B cell (primary cell): ENCODE measurements at regions not wholly inside any gene's neighbourhood (a gene's known extent, or its start where the extent isn't known, plus 50 kb on each side); places are given as distances from the start of the nearest gene placed in this dataset.

Source experiments
- ATAC-seq: fragments of 200-7000 bp; cut with Tn5 transposase; one replicate; pipeline ENCODE4 v1.10.0; 2021; ENCODE audit warnings: low read depth, mild to moderate bottlenecking, moderate number of reproducible peaks, moderate library complexity
- CTCF ChIA-PET: fragments of 350-600 bp; sonication (Branson Sonifier 250); formaldehyde crosslinking; loops from one replicate; lab custom pipeline; 2021; ENCODE audit warnings: antibody characterized with exemption, inconsistent platforms; lab: Charles Lee
- POLR2A ChIA-PET: fragments of 350-600 bp; sonication (Branson Sonifier 250); formaldehyde crosslinking; loops from one replicate; lab custom pipeline; 2021; ENCODE audit warnings: antibody characterized with exemption; lab: Charles Lee
- DNase-seq: peaks from one replicate; pipeline ENCODE4 v3.0.0; 2013
- H2AFZ ChIP-seq: 2 replicates; pipeline ENCODE4 v1.6.1; 2012; ENCODE audit warnings: mild to moderate bottlenecking, low read depth, low read length; ENCODE audit not compliant: insufficient read depth, poor library complexity, severe bottlenecking
- H3K27ac ChIP-seq, 2 donors: 1 replicate in 1 of 2; 2 replicates in 1 of 2; pipeline ENCODE4 v1.5.1; 2012 to 2013; ENCODE audit warnings: low read length in 2 of 2, mild to moderate bottlenecking in 2 of 2, moderate library complexity in 1 of 2
- H3K27me3 ChIP-seq, 4 experiments: fragments of 200-600 bp in 1 of 4; sonication (generic) in 1 of 4; replicated peaks in 1 of 4; 1 replicate in 2 of 4; 2 replicates in 2 of 4; pipeline versions ENCODE4 v1.6.1 to v1.7.0; 2013 to 2016; ENCODE audit warnings: low read length in 3 of 4, mild to moderate bottlenecking in 2 of 4, mixed read lengths in 1 of 4, moderate library complexity in 1 of 4; ENCODE audit not compliant: insufficient read depth in 4 of 4, control insufficient read depth in 3 of 4; ENCODE audit errors: control extremely low read depth in 1 of 4
- H3K36me3 ChIP-seq, 2 experiments: replicated peaks in 1 of 2; 1 replicate in 1 of 2; 2 replicates in 1 of 2; pipeline versions ENCODE4 v1.6.1 to v1.7.1; 2013; ENCODE audit warnings: low read length in 1 of 2; ENCODE audit not compliant: insufficient read depth in 2 of 2, control insufficient read depth in 1 of 2; ENCODE audit errors: control extremely low read depth in 1 of 2, extremely low read depth in 1 of 2
- H3K4me1 ChIP-seq, 2 donors: fragments of 200-600 bp in 1 of 2; sonication (generic) in 1 of 2; 1 replicate in 1 of 2; 2 replicates in 1 of 2; pipeline versions ENCODE4 v1.5.1 to v1.6.1; 2013 to 2017; ENCODE audit warnings: low read length in 2 of 2; ENCODE audit not compliant: control insufficient read depth in 2 of 2, insufficient read depth in 2 of 2
- H3K4me2 ChIP-seq: replicated peaks from 2 replicates; pipeline ENCODE3; 2012; ENCODE audit warnings: mild to moderate bottlenecking, low read depth, low read length; ENCODE audit not compliant: poor library complexity, severe bottlenecking
- H3K4me3 ChIP-seq, 5 experiments: fragments of 200-600 bp in 1 of 5; sonication (generic) in 1 of 5; 1 replicate in 3 of 5; 2 replicates in 2 of 5; pipeline versions ENCODE4 v1.5.1 to v1.7.0; 2011 to 2016; ENCODE audit warnings: low read length in 4 of 5, mild to moderate bottlenecking in 4 of 5, low read depth in 2 of 5, control low read depth in 1 of 5, moderate library complexity in 1 of 5; ENCODE audit not compliant: insufficient read depth in 1 of 5; ENCODE audit errors: control extremely low read depth in 1 of 5, extremely low read depth in 1 of 5
- H3K79me2 ChIP-seq: fragments of 200-600 bp; sonication (generic); one replicate; pipeline ENCODE4 v1.6.0; 2016; ENCODE audit warnings: low read length; ENCODE audit not compliant: control insufficient read depth, insufficient read depth
- H3K9ac ChIP-seq: fragments of 200-600 bp; sonication (generic); 2 replicates; pipeline ENCODE4 v1.6.1; 2017; ENCODE audit warnings: mild to moderate bottlenecking, low read length, moderate library complexity
- H3K9me3 ChIP-seq, 3 donors: one replicate each; pipeline versions ENCODE4 v1.6.1 to v1.7.1; 2013; ENCODE audit warnings: low read length in 2 of 3; ENCODE audit not compliant: control insufficient read depth in 2 of 3, insufficient read depth in 1 of 3; ENCODE audit errors: control extremely low read depth in 1 of 3
- H4K20me1 ChIP-seq: 2 replicates; pipeline ENCODE4 v1.6.0; 2012; ENCODE audit warnings: mild to moderate bottlenecking, low read length; ENCODE audit not compliant: insufficient read depth, control insufficient read depth, poor library complexity, severe bottlenecking
- H3K27ac Mint-ChIP-seq: one replicate; pipeline ENCODE4 v1.8.0; 2021; ENCODE audit warnings: mixed read lengths
- H3K27me3 Mint-ChIP-seq: one replicate; pipeline ENCODE4 v1.8.0; 2021; ENCODE audit warnings: mixed read lengths
- H3K4me1 Mint-ChIP-seq: one replicate; pipeline ENCODE4 v1.8.0; 2021; ENCODE audit warnings: mixed read lengths
- H3K4me3 Mint-ChIP-seq: one replicate; pipeline ENCODE4 v1.8.0; 2021; ENCODE audit warnings: mixed read lengths
- H3K9me3 Mint-ChIP-seq: one replicate; pipeline ENCODE4 v1.8.0; 2022; ENCODE audit warnings: mixed read lengths; ENCODE audit not compliant: insufficient read depth
- EZH2 ChIP-seq: IDR thresholded peaks from 2 replicates; pipeline ENCODE4 v1.6.1; 2012; ENCODE audit warnings: borderline replicate concordance, low read depth, mild to moderate bottlenecking, moderate library complexity, low read length; ENCODE audit not compliant: insufficient read depth, poor library complexity, severe bottlenecking
- WGBS: methylation state at CpG from one replicate; pipeline ENCODE4 v1.1.5; 2013; ENCODE audit warnings: missing lambda C conversion rate; ENCODE audit not compliant: insufficient coverage; 5-methylcytosine and 5-hydroxymethylcytosine counted together
- intact Hi-C: fragments of 100-400 bp; cut with micrococcal nuclease; formaldehyde crosslinking; loops from one replicate; pipeline ENCODE4 v1.10.0; 2022
- TF ChIP-seq, protein P1 (sequence below): fragments of 200-600 bp; IDR thresholded peaks from one replicate; pipeline ENCODE4 v1.8.0; 2022; ENCODE audit warnings: antibody characterized with exemption, mild to moderate bottlenecking

DNA sequence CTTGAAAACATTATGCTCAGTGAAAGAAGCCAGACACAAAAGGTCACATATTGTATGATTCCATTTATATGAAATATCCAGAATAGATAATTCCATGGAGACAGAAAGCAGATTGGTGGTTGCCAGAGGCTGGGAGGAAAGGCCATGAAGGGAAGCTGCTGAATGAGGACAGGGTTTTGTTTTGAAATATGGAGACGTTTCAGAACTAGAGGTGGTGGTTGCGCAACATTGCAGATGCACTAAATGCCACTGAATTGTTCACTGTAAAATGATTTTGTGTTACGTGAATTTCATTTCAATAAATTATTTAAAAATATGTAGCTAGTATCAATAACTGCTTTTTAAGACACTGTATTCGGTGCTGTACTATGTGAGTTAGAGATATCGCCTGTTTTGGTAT, 101.7 kb upstream of the ZNF236 start:
- Histone ChIP-seq H3K9ac (no peak overlapping the region), H2AFZ (no peak overlapping the region), H4K20me1 (no peaks in the 10 kb centered on the region), H3K27ac (no peak overlapping the region), H3K9me3 (peaks cover 0 to 2% (median 0%) of the 10 kb centered on the region in 3 donors), H3K27me3 (no peaks in the 10 kb centered on the region), H3K4me2 (no peak overlapping the region), H3K4me1 (no peaks in the 10 kb centered on the region), H3K36me3 (no peaks in the 10 kb centered on the region), H3K79me2 (no peaks in the 10 kb centered on the region), H3K4me3 (no peak overlapping the region)
- peaks cover 17% of the 10 kb centered on the region for H3K27me3 Mint-ChIP-seq
- intact Hi-C loops, result no loop called here
- ChIA-PET CTCF (interaction anchor here (3.3 kb wide), 1 partner anchor 11 kb away, joined by 15 read pairs; no protein-coding TSS in a partner anchor), POLR2A (no interaction called here)
- no peaks in the 10 kb centered on the region for H3K9me3 Mint-ChIP-seq
- H3K27ac Mint-ChIP-seq, result no peak overlapping the region
- no peak for TF ChIP-seq EZH2
- TF ChIP-seq, protein P1, sequence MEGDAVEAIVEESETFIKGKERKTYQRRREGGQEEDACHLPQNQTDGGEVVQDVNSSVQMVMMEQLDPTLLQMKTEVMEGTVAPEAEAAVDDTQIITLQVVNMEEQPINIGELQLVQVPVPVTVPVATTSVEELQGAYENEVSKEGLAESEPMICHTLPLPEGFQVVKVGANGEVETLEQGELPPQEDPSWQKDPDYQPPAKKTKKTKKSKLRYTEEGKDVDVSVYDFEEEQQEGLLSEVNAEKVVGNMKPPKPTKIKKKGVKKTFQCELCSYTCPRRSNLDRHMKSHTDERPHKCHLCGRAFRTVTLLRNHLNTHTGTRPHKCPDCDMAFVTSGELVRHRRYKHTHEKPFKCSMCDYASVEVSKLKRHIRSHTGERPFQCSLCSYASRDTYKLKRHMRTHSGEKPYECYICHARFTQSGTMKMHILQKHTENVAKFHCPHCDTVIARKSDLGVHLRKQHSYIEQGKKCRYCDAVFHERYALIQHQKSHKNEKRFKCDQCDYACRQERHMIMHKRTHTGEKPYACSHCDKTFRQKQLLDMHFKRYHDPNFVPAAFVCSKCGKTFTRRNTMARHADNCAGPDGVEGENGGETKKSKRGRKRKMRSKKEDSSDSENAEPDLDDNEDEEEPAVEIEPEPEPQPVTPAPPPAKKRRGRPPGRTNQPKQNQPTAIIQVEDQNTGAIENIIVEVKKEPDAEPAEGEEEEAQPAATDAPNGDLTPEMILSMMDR, result no peak
- no peaks in the 10 kb centered on the region for H3K4me1 Mint-ChIP-seq
- DNase-seq, result no peak
- H3K4me3 Mint-ChIP-seq, result no peak overlapping the region
- no peak for ATAC-seq
- WGBS, result 60% methylated on average over 2 of the region's 5 CpGs

DNA sequence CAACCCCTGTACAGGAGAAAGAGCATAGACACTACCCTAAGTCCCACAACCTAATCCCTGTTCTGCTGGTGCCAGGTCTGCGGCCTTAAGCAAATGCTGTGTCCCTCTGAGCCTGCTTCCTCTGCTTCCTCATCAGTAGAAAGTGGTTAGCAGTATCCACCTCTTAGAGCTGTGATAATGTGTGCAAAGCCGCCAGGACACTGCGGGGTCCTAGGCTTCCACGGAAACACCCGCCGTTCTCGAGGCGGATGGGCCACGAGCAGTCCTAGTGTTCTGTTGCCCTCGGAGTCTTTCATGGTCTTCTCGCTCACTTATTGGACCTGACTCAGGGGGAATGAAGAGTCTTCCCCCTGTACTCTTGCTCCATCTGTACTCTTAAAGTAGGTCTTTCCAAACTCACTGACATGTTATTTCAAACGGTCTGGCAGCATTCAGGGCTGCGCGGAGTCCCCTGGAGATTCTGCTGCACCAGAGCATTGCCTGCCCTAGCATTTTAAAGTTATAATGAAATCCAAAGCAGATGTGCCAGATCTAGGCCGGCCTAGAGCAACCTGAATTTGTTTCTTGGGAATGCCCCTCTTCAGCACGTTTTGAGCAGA, 107.2 kb upstream of the ZNF236 start:
- H3K79me2 ChIP-seq, result no peaks in the 10 kb centered on the region
- CTCF ChIA-PET, result interaction anchor here (1.1 kb wide), 1 partner anchor 317 kb away, joined by 4 read pairs; no protein-coding TSS in a partner anchor

More for the DNA sequence above, 107.2 kb upstream of the ZNF236 start:
- Histone ChIP-seq H2AFZ (no peak overlapping the region), H4K20me1 (no peaks in the 10 kb centered on the region), H3K4me3 (no peak overlapping the region), H3K4me2 (no peak overlapping the region), H3K36me3 (no peaks in the 10 kb centered on the region), H3K4me1 (no peaks in the 10 kb centered on the region), H3K27me3 (no peaks in the 10 kb centered on the region), H3K9ac (no peak overlapping the region), H3K9me3 (no peaks in the 10 kb centered on the region), H3K27ac (no peak overlapping the region)
- Mint-ChIP-seq H3K4me3 (no peak overlapping the region), H3K4me1 (no peaks in the 10 kb centered on the region), H3K27me3 (peaks cover 11% of the 10 kb centered on the region), H3K9me3 (no peaks in the 10 kb centered on the region), H3K27ac (no peak overlapping the region)
- 98% methylated on average over 15 of the region's 16 CpGs for WGBS
- POLR2A ChIA-PET, result no interaction called here
- no peak for DNase-seq
- no peak for ATAC-seq
- intact Hi-C loops, result no loop called here
- TF ChIP-seq, protein P1, result no peak
- TF ChIP-seq EZH2, result no peak
